Nephron (organoid): ENCODE measurements at regions not wholly inside any gene's neighbourhood (a gene's known extent, or its start where the extent isn't known, plus 50 kb on each side); places are given as distances from the start of the nearest gene placed in this dataset.

Experiments used
- H3K27ac Mint-ChIP-seq, 3 experiments: 2 replicates each; pipeline ENCODE4 v1.8.0; 2020; ENCODE audit warnings: mixed read lengths in 3 of 3, mild to moderate bottlenecking in 2 of 3, moderate library complexity in 1 of 3
- H3K27me3 Mint-ChIP-seq: 2 replicates; pipeline ENCODE4 v1.8.0; 2021; ENCODE audit warnings: low read depth, mild to moderate bottlenecking, moderate library complexity, mixed read lengths
- H3K36me3 Mint-ChIP-seq: 2 replicates; pipeline ENCODE4 v1.8.0; 2020; ENCODE audit warnings: low read depth, mixed read lengths
- H3K4me1 Mint-ChIP-seq: 2 replicates; pipeline ENCODE4 v1.8.0; 2020; ENCODE audit warnings: mixed read lengths
- H3K4me3 Mint-ChIP-seq, 3 experiments: 2 replicates each; pipeline ENCODE4 v1.8.0; 2020; ENCODE audit warnings: mild to moderate bottlenecking in 3 of 3, mixed read lengths in 3 of 3, moderate library complexity in 2 of 3
- H3K9me3 Mint-ChIP-seq: 2 replicates; pipeline ENCODE4 v1.8.0; 2020; ENCODE audit warnings: mixed read lengths
- TF ChIP-seq, protein P1 (sequence below), 3 experiments: fragments of 200-600 bp; sonication (generic); IDR thresholded peaks; one replicate each; pipeline ENCODE4 v1.5.0; 2021; ENCODE audit warnings: antibody characterized with exemption in 3 of 3; ENCODE audit not compliant: unreplicated experiment in 3 of 3

GRCh38 chr4:106718548-106718947 is 317.6 kb downstream of the DKK2 start:
- peaks cover 2% of the 10 kb centered on the region for H3K9me3 Mint-ChIP-seq
- H3K27ac Mint-ChIP-seq: no peak overlapping the region
- TF ChIP-seq, protein P1, sequence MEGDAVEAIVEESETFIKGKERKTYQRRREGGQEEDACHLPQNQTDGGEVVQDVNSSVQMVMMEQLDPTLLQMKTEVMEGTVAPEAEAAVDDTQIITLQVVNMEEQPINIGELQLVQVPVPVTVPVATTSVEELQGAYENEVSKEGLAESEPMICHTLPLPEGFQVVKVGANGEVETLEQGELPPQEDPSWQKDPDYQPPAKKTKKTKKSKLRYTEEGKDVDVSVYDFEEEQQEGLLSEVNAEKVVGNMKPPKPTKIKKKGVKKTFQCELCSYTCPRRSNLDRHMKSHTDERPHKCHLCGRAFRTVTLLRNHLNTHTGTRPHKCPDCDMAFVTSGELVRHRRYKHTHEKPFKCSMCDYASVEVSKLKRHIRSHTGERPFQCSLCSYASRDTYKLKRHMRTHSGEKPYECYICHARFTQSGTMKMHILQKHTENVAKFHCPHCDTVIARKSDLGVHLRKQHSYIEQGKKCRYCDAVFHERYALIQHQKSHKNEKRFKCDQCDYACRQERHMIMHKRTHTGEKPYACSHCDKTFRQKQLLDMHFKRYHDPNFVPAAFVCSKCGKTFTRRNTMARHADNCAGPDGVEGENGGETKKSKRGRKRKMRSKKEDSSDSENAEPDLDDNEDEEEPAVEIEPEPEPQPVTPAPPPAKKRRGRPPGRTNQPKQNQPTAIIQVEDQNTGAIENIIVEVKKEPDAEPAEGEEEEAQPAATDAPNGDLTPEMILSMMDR (IDR thresholded peaks at IDR 0.05; ENCODE audit: unreplicated experiment in 3 of 3): no peak

GRCh38 chr4:106717091-106717490 is 319.0 kb downstream of the DKK2 start:
- H3K9me3 Mint-ChIP-seq: peaks cover 7% of the 10 kb centered on the region
- no peaks in the 10 kb centered on the region for H3K36me3 Mint-ChIP-seq
- no peak overlapping the region for H3K4me3 Mint-ChIP-seq
- no peaks in the 10 kb centered on the region for H3K27me3 Mint-ChIP-seq
- H3K27ac Mint-ChIP-seq: no peak overlapping the region
- TF ChIP-seq, protein P1 (IDR thresholded peaks at IDR 0.05; ENCODE audit: unreplicated experiment in 3 of 3): no peak
- H3K4me1 Mint-ChIP-seq: no peaks in the 10 kb centered on the region

More at GRCh38 chr4:106718548-106718947, 317.6 kb downstream of the DKK2 start:
- Mint-ChIP-seq H3K4me3 (no peak overlapping the region), H3K4me1 (no peaks in the 10 kb centered on the region), H3K36me3 (no peaks in the 10 kb centered on the region), H3K27me3 (no peaks in the 10 kb centered on the region)

- H3K27me3 Mint-ChIP-seq: no peaks in the 10 kb centered on the region
- H3K9me3 Mint-ChIP-seq: peaks cover 8% of the 10 kb centered on the region
- no peaks in the 10 kb centered on the region for H3K36me3 Mint-ChIP-seq
- H3K4me1 Mint-ChIP-seq: no peaks in the 10 kb centered on the region
- TF ChIP-seq, protein P1 (IDR thresholded peaks at IDR 0.05; ENCODE audit: unreplicated experiment in 3 of 3): no peak
- no peak overlapping the region for H3K27ac Mint-ChIP-seq
- no peak overlapping the region for H3K4me3 Mint-ChIP-seq
Observed at GRCh38 chr4:106715825-106716224, 320.3 kb downstream of the DKK2 start.

- Mint-ChIP-seq H3K4me1 (no peaks in the 10 kb centered on the region), H3K27ac (no peak overlapping the region), H3K36me3 (no peaks in the 10 kb centered on the region), H3K27me3 (no peaks in the 10 kb centered on the region), H3K9me3 (peaks cover 10% of the 10 kb centered on the region), H3K4me3 (no peak overlapping the region)
- TF ChIP-seq, protein P1 (IDR thresholded peaks at IDR 0.05; ENCODE audit: unreplicated experiment in 3 of 3): no peak
Observed at GRCh38 chr4:106708464-106708816, 327.7 kb downstream of the DKK2 start.

DNA sequence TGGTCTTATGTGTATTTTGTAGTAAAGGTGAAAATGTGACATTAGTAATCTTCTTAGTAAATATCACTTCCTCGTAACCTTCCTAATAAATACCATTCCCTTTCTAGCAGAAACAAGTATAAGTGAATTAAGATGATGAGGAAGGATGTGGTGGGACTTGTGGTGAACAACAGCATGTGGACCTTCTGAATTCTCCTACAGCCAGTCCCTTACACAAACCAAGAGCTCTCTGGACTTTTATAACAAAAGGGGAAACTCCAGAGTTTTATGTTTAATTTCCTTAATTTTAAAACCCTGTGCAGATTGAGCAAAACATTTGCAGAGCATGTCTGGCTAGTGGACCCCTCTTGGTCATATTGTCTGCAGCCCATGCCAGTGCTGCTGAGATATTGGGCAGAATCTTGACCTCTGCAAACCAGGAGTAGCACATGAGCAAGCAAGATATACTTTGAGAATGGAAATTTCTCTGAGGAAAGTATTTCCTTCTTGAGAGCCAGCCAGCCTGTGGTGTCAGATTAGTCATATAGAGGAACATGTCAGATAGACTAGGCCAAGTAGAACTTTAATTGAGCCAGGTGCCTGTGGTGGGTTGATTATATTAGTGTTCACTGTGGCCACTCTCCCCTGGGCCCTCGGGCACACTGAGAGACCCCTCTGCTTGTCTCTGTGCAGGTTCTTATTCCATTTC is 328.2 kb downstream of the DKK2 start:
- Mint-ChIP-seq H3K36me3 (no peaks in the 10 kb centered on the region), H3K4me3 (no peak overlapping the region), H3K27me3 (no peaks in the 10 kb centered on the region), H3K4me1 (no peaks in the 10 kb centered on the region), H3K27ac (no peak overlapping the region), H3K9me3 (peaks cover 7% of the 10 kb centered on the region)
- TF ChIP-seq, protein P1 (IDR thresholded peaks at IDR 0.05; ENCODE audit: unreplicated experiment in 3 of 3): no peak

DNA sequence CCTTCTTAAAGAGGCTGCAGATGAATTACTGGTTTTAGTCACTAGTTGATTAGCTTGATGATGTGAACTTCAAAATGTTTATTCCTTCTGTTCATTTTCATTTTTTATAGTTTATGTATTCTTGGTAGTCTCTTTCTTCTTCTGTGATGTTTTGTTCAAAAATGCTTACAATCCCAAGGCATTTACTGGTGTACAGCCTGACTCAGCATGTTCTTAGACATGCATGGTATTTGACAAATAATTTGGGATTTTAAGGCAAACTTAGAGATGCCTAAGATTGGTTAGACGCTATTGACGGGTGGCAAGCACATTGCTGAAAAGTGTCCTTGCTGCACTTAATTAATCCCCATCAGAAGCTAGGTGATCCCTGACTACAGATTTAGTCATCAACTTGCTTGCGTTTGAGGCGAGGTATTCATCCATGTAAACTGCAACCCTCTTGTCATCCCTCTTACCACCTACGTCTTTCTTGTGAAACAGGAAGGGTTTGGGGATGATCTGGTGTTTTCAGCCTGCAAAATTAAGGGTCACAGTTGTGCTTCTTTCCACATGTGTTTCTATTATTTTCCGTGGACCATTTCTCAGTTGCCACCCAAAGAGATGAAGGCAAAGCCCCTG is 331.8 kb downstream of the DKK2 start:
- TF ChIP-seq, protein P1 (IDR thresholded peaks at IDR 0.05; ENCODE audit: unreplicated experiment in 3 of 3): no peak
- H3K27me3 Mint-ChIP-seq: peaks cover 3% of the 10 kb centered on the region
- H3K36me3 Mint-ChIP-seq: no peaks in the 10 kb centered on the region
- H3K4me3 Mint-ChIP-seq: no peak overlapping the region
- no peaks in the 10 kb centered on the region for H3K4me1 Mint-ChIP-seq
- no peak overlapping the region for H3K27ac Mint-ChIP-seq
- H3K9me3 Mint-ChIP-seq: peaks cover 16% of the 10 kb centered on the region
